GM12872 (cell line): ENCODE measurements at regions not wholly inside any gene's neighbourhood (a gene's known extent, or its start where the extent isn't known, plus 50 kb on each side); places are given as distances from the start of the nearest gene placed in this dataset.

ENCODE experiments used
- CTCF ChIP-seq: IDR thresholded peaks from 3 replicates; pipeline ENCODE4 v1.5.1; 2011; ENCODE audit warnings: low read depth, mild to moderate bottlenecking, low read length, moderate library complexity; ENCODE audit not compliant: insufficient read depth

- TF ChIP-seq CTCF, result no peak
Observed at GRCh38 chr9:7320841-7321240, 478.7 kb downstream of the DMAC1 start.

GRCh38 chr9:7320139-7320538, 479.4 kb downstream of the DMAC1 start:
- TF ChIP-seq CTCF, result no peak

- no peak for TF ChIP-seq CTCF
Observed at GRCh38 chr9:7318920-7319319, 480.7 kb downstream of the DMAC1 start.

- TF ChIP-seq CTCF, result no peak
Observed at GRCh38 chr9:7316967-7317366, 482.6 kb downstream of the DMAC1 start.

GRCh38 chr9:7316166-7316795, 483.3 kb downstream of the DMAC1 start:
- TF ChIP-seq CTCF, result no peak

- no peak for TF ChIP-seq CTCF
Observed at GRCh38 chr9:7315746-7316145, 483.8 kb downstream of the DMAC1 start.

GRCh38 chr9:7315116-7315515, 484.5 kb downstream of the DMAC1 start:
- TF ChIP-seq CTCF, result no peak
